ENCODE measurements at regions not wholly inside any gene's neighbourhood (a gene's known extent, or its start where the extent isn't known, plus 50 kb on each side); places are given as distances from the start of the nearest gene placed in this dataset.

DNA sequence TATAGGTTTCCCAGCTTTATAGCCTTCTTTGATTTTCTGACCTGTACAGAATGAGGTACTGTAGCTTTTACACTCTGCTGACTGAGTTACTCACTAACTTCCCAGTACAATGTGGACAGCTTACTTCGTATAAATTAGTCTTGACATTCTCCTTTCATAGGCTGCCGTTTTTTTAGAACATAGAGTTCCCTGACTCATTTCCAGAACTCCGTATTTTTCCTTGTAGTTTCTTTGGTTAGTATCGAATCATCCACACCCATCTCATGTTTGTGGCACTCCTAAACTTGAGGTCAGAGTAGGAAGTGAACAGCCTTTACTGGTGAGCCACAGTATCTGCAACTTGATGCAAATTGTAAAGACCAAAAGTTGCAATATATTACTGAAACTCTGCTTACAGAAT lies 303.9 kb downstream of the SLITRK5 start:
- TF ChIP-seq POLR2AphosphoS5 (IDR thresholded peaks at IDR 0.05; ENCODE audit: borderline replicate concordance, low read depth, low read length), result no peak
- TF ChIP-seq EZH2 (IDR thresholded peaks at IDR 0.05), result no peak
